Endodermal cell (in vitro differentiated cells): ENCODE measurements at regions not wholly inside any gene's neighbourhood (a gene's known extent, or its start where the extent isn't known, plus 50 kb on each side); places are given as distances from the start of the nearest gene placed in this dataset.
"Not testable (repeated sequence)": the region's sequence is repeated elsewhere in the genome, so short reads cannot be mapped to it uniquely, and the experiment has no call there.

Source experiments
- DNase-seq: peaks from one replicate; pipeline ENCODE4 v3.0.0-alpha.2; 2017
- H3K27ac ChIP-seq: 2 replicates; pipeline ENCODE4 v1.5.1; 2013; ENCODE audit warnings: mild to moderate bottlenecking, low read depth, low read length, moderate library complexity
- H3K27me3 ChIP-seq: 2 replicates; pipeline ENCODE4 v1.6.1; 2013; ENCODE audit warnings: mild to moderate bottlenecking, low read length, moderate library complexity; ENCODE audit not compliant: insufficient read depth, control insufficient read depth, poor library complexity, severe bottlenecking
- H3K36me3 ChIP-seq: 2 replicates; pipeline ENCODE4 v1.7.0; 2013; ENCODE audit warnings: mild to moderate bottlenecking, low read length, moderate library complexity; ENCODE audit not compliant: control insufficient read depth, insufficient read depth
- H3K4me1 ChIP-seq: one replicate; pipeline ENCODE4 v1.7.0; 2013; ENCODE audit warnings: low read length; ENCODE audit not compliant: control insufficient read depth, insufficient read depth
- H3K4me3 ChIP-seq: 2 replicates; pipeline ENCODE4 v1.5.1; 2013; ENCODE audit warnings: mild to moderate bottlenecking, low read length, moderate library complexity
- H3K9ac ChIP-seq: 2 replicates; pipeline ENCODE4 v1.6.1; 2013; ENCODE audit warnings: mild to moderate bottlenecking, low read length, moderate library complexity; ENCODE audit not compliant: poor library complexity, severe bottlenecking; ENCODE audit errors: extremely low read depth
- H3K9me3 ChIP-seq: 2 replicates; pipeline ENCODE4 v1.6.1; 2013; ENCODE audit warnings: mild to moderate bottlenecking, low read length, moderate library complexity; ENCODE audit not compliant: control insufficient read depth
- H3K27ac Mint-ChIP-seq: 2 replicates; pipeline ENCODE4 v1.8.0; 2020; ENCODE audit warnings: mixed read lengths
- H3K27me3 Mint-ChIP-seq: 2 replicates; pipeline ENCODE4 v1.8.0; 2021; ENCODE audit warnings: mild to moderate bottlenecking, mixed read lengths; ENCODE audit not compliant: insufficient read depth
- H3K36me3 Mint-ChIP-seq: 2 replicates; pipeline ENCODE4 v1.8.0; 2020; ENCODE audit warnings: low read depth, mixed read lengths
- H3K4me1 Mint-ChIP-seq: 2 replicates; pipeline ENCODE4 v1.8.0; 2020; ENCODE audit warnings: mixed read lengths
- H3K4me3 Mint-ChIP-seq: 2 replicates; pipeline ENCODE4 v1.8.0; 2020; ENCODE audit warnings: mild to moderate bottlenecking, moderate library complexity, mixed read lengths
- H3K9me3 Mint-ChIP-seq: 2 replicates; pipeline ENCODE4 v1.8.0; 2020; ENCODE audit warnings: mild to moderate bottlenecking, mixed read lengths
- WGBS, 2 experiments: methylation state at CpG; one replicate each; pipeline versions ENCODE4 v1.1.5 to v1.1.7; 2013; ENCODE audit warnings: missing lambda C conversion rate in 2 of 2, mixed read lengths in 1 of 2; ENCODE audit not compliant: insufficient coverage in 1 of 2, insufficient read length in 1 of 2; 5-methylcytosine and 5-hydroxymethylcytosine counted together

DNA sequence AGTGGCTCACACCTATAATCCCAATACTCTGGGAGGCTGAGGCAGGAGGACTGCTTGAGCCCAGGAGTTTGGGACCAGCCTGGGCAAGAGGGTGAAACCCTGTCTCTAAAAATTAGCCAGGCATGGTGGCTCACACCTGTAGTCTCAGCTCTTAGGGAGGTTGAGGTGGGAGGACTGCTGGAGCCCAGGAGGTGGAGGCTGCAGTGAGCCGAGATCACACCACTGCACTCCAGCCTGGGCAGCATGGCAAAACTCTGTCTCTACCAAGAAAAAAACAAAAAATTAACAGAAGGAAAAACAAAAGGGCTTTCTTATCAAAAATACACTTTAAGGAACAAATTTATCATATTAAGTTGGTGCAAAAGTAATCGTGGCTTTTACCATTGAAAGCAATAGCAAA lies 51.8 kb upstream of the TNK2 start:
- not testable (repeated sequence) for H3K27me3 ChIP-seq, H3K4me1 ChIP-seq, H3K27ac Mint-ChIP-seq, H3K9ac ChIP-seq, H3K27ac ChIP-seq, H3K4me1 Mint-ChIP-seq, H3K4me3 Mint-ChIP-seq, DNase-seq, H3K9me3 ChIP-seq, H3K27me3 Mint-ChIP-seq, H3K4me3 ChIP-seq
- peaks cover 27% of the 10 kb centered on the region for H3K36me3 ChIP-seq
- Mint-ChIP-seq H3K36me3 (peaks cover 46% of the 10 kb centered on the region), H3K9me3 (peaks cover 15% of the 10 kb centered on the region)
- WGBS, 2 experiments = 94% methylated on average over 2 of the region's 2 CpGs; no CpG with 5 or more reads in 1 of the 2 experiments

DNA sequence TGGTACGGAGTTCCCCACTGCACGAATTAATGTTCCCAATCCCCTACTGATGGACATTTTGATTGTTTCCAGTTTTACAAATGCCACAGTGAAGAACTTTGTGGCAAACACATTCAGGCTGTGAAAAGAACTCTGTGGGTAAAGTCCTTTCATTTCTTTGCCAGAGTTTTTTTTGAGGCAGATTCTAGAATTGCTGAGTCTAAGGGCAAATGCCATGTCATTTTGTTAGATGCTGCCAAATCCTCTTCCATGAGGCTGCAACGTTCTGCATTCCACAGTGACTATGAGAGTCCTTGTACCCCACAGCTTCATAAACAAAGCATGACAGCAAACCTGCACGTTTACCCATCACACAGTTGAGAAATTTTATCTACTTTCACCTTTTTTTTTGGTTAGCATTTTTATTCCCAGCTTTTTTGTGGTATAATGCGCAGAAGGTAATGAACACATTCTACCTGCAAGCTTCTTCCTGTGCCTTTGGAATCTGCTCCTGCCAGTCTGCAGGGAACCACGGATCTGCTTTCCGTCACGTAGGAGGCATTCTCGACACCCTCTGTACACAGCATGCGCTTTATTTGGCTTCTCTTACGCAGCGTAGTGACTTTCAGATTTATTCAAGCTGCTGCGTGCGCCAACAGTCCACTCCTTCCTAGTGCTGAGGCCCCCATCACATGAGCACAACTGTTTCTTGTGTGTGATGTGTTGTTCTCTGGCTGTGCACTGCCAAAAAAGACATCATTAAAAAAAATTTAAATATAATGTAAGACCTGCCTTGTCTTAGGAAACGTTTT lies 51.2 kb upstream of the TNK2 start:
- not testable (repeated sequence) for H3K4me3 ChIP-seq, H3K27me3 ChIP-seq, H3K9me3 ChIP-seq, DNase-seq, H3K4me1 Mint-ChIP-seq, H3K9ac ChIP-seq, H3K4me1 ChIP-seq, H3K27ac ChIP-seq, H3K27me3 Mint-ChIP-seq, H3K4me3 Mint-ChIP-seq, H3K27ac Mint-ChIP-seq
- peaks cover 40% of the 10 kb centered on the region for H3K36me3 Mint-ChIP-seq
- H3K36me3 ChIP-seq = peaks cover 23% of the 10 kb centered on the region
- 89 to 95% methylated on average over 2 to 3 of the region's 15 CpGs for WGBS, 2 experiments
- peaks cover 15% of the 10 kb centered on the region for H3K9me3 Mint-ChIP-seq

DNA sequence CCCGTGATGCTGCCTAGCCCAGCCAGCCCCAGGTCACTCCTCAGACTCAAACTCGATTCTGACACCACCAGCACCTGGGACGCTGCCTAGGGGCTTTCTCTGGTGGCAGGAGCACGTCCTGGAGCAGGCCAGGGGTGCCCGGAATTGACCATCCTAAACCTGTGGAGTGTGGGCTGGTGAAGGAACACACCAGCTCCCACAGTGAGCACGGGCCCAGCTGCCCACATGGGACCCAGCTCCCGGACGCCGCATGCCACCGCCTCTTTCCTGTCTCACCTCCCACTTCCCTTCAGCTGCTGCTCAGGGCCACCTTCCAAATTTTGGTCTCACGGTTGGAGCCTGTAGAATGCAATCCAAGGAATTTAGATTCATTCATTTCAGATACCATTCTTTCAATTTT lies 50.4 kb upstream of the TNK2 start:
- peaks cover 22% of the 10 kb centered on the region for H3K36me3 ChIP-seq
- H3K9me3 Mint-ChIP-seq = peaks cover 15% of the 10 kb centered on the region
- not testable (repeated sequence) for H3K9ac ChIP-seq, H3K27ac ChIP-seq, H3K9me3 ChIP-seq, DNase-seq, H3K27me3 Mint-ChIP-seq, H3K4me3 Mint-ChIP-seq, H3K27ac Mint-ChIP-seq, H3K4me3 ChIP-seq, H3K27me3 ChIP-seq, H3K4me1 Mint-ChIP-seq, H3K4me1 ChIP-seq
- H3K36me3 Mint-ChIP-seq = peaks cover 35% of the 10 kb centered on the region
- WGBS, 2 experiments = 91 to 95% methylated on average over 10 to 11 of the region's 11 CpGs
